H1 (cell line): ENCODE measurements at regions not wholly inside any gene's neighbourhood (a gene's known extent, or its start where the extent isn't known, plus 50 kb on each side); places are given as distances from the start of the nearest gene placed in this dataset.

Experiments
- CTCF ChIA-PET: fragments of 300-600 bp; sonication (Branson Sonifier 250); formaldehyde crosslinking; loops from one replicate; lab custom pipeline; 2021; ENCODE audit not compliant: partially characterized antibody; lab: Charles Lee
- POLR2A ChIA-PET: fragments of 300-600 bp; sonication (Branson Sonifier 250); formaldehyde crosslinking; loops from one replicate; lab custom pipeline; 2021; ENCODE audit warnings: inconsistent platforms; ENCODE audit not compliant: partially characterized antibody; lab: Charles Lee
- DNase-seq, 2 experiments: peaks; one replicate each; pipeline versions ENCODE4 v3.0.0 to v3.0.0-alpha.2; 2010 to 2022; ENCODE audit warnings: low spot score in 2 of 2, low read depth in 1 of 2, mixed read lengths in 1 of 2
- FAIRE-seq: peaks from 2 replicates; lab custom pipeline; 2011; peaks lifted over from hg19 to GRCh38; lab: Jason Lieb, UNC
- H2AFZ ChIP-seq: 2 replicates; pipeline ENCODE4 v1.8.1; 2012; ENCODE audit warnings: low read length, inconsistent platforms
- H2AK5ac ChIP-seq: 2 replicates; pipeline ENCODE4 v1.6.1; 2013; ENCODE audit warnings: low read depth, low read length
- H2BK120ac ChIP-seq: replicated peaks from 2 replicates; pipeline ENCODE3; 2013; ENCODE audit warnings: low read depth, low read length, inconsistent platforms
- H2BK12ac ChIP-seq: 2 replicates; pipeline ENCODE4 v1.6.1; 2013; ENCODE audit warnings: low read depth, low read length
- H2BK15ac ChIP-seq: 2 replicates; pipeline ENCODE4 v1.6.1; 2013; ENCODE audit warnings: low read length
- H2BK20ac ChIP-seq: 2 replicates; pipeline ENCODE4 v1.6.1; 2013; ENCODE audit warnings: low read length
- H2BK5ac ChIP-seq: 2 replicates; pipeline ENCODE4 v1.6.1; 2013; ENCODE audit warnings: low read depth, low read length
- H3K14ac ChIP-seq: 2 replicates; pipeline ENCODE4 v1.6.1; 2013; ENCODE audit warnings: inconsistent platforms; ENCODE audit not compliant: insufficient read length
- H3K18ac ChIP-seq: 2 replicates; pipeline ENCODE4 v1.6.1; 2013; ENCODE audit warnings: low read length; ENCODE audit errors: extremely low read depth
- H3K23ac ChIP-seq: 2 replicates; pipeline ENCODE4 v1.6.1; 2013; ENCODE audit warnings: inconsistent platforms; ENCODE audit not compliant: insufficient read length
- H3K23me2 ChIP-seq: 2 replicates; pipeline ENCODE4 v1.6.1; 2013; ENCODE audit warnings: low read depth, low read length
- H3K27ac ChIP-seq: 2 replicates; pipeline ENCODE4 v1.6.1; 2011; ENCODE audit warnings: low read depth, low read length, inconsistent platforms
- H3K27me3 ChIP-seq, 4 experiments: replicated peaks in 1 of 4; 1 replicate in 1 of 4; 2 replicates in 3 of 4; pipeline versions ENCODE4 v1.6.1 to v1.8.1; 2011 to 2013; ENCODE audit warnings: low read length in 3 of 4, mild to moderate bottlenecking in 3 of 4, inconsistent platforms in 2 of 4, mixed read lengths in 2 of 4, moderate library complexity in 1 of 4; ENCODE audit not compliant: control insufficient read depth in 3 of 4, insufficient read depth in 3 of 4; ENCODE audit errors: extremely low read depth in 1 of 4
- H3K36me3 ChIP-seq, 4 experiments: 2 replicates each; pipeline versions ENCODE4 v1.6.1 to v1.8.1; 2011 to 2013; ENCODE audit warnings: mild to moderate bottlenecking in 4 of 4, low read length in 3 of 4, moderate library complexity in 2 of 4, control low read depth in 1 of 4, inconsistent platforms in 1 of 4; ENCODE audit not compliant: insufficient read depth in 4 of 4, control insufficient read depth in 2 of 4
- H3K4ac ChIP-seq: replicated peaks from 2 replicates; pipeline ENCODE3; 2013; ENCODE audit warnings: low read length, low read depth, mixed read lengths, inconsistent platforms; ENCODE audit not compliant: insufficient read length
- H3K4me1 ChIP-seq, 4 experiments: replicated peaks in 1 of 4; 1 replicate in 1 of 4; 2 replicates in 3 of 4; pipeline versions ENCODE4 v1.6.1 to v1.8.1; 2011 to 2013; ENCODE audit warnings: low read length in 3 of 4, inconsistent platforms in 2 of 4, mixed read lengths in 1 of 4; ENCODE audit not compliant: insufficient read depth in 4 of 4, control insufficient read depth in 3 of 4
- H3K4me2 ChIP-seq, 2 experiments: 2 replicates each; pipeline versions ENCODE4 v1.6.1 to v1.8.1; 2011 to 2013; ENCODE audit warnings: low read depth in 2 of 2, low read length in 2 of 2, control low read depth in 1 of 2, inconsistent platforms in 1 of 2, mild to moderate bottlenecking in 1 of 2; ENCODE audit not compliant: insufficient read depth in 1 of 2
- H3K4me3 ChIP-seq, 4 experiments: fragments of 200-600, 300-600 bp in 1 of 4; sonication (generic), shearing (Covaris generic), sonication (Bioruptor Twin) in 1 of 4; 2 replicates each; pipeline versions ENCODE4 v1.5.1 to v1.8.1; 2011 to 2016; ENCODE audit warnings: low read length in 4 of 4, low read depth in 3 of 4, control low read depth in 2 of 4, inconsistent platforms in 2 of 4, mild to moderate bottlenecking in 2 of 4, mixed read lengths in 1 of 4, moderate library complexity in 1 of 4; ENCODE audit not compliant: insufficient read depth in 2 of 4; ENCODE audit errors: extremely low read depth in 1 of 4
- H3K56ac ChIP-seq: replicated peaks from 2 replicates; pipeline ENCODE3; 2013; ENCODE audit warnings: low read depth, mild to moderate bottlenecking, mixed read lengths, low read length, inconsistent platforms; ENCODE audit not compliant: insufficient read length
- H3K79me1 ChIP-seq: 2 replicates; pipeline ENCODE4 v1.6.1; 2013; ENCODE audit warnings: low read depth, low read length, control low read depth
- H3K79me2 ChIP-seq, 2 experiments: 2 replicates each; pipeline versions ENCODE4 v1.6.1 to v1.8.1; 2012 to 2013; ENCODE audit warnings: low read length in 2 of 2, mild to moderate bottlenecking in 2 of 2, inconsistent platforms in 1 of 2; ENCODE audit not compliant: insufficient read depth in 2 of 2, control insufficient read depth in 1 of 2
- H3K9ac ChIP-seq, 4 experiments: replicated peaks in 1 of 4; 1 replicate in 1 of 4; 2 replicates in 3 of 4; pipeline versions ENCODE4 v1.6.1 to v1.8.1; 2011 to 2013; ENCODE audit warnings: low read depth in 3 of 4, low read length in 3 of 4, control low read depth in 2 of 4, mild to moderate bottlenecking in 2 of 4, moderate library complexity in 2 of 4, inconsistent platforms in 1 of 4; ENCODE audit errors: extremely low read depth in 1 of 4
- H3K9me3 ChIP-seq, 2 experiments: 2 replicates each; pipeline versions ENCODE4 v1.6.1 to v1.8.1; 2012 to 2013; ENCODE audit warnings: mild to moderate bottlenecking in 2 of 2, moderate library complexity in 2 of 2, control low read depth in 1 of 2, inconsistent platforms in 1 of 2, low read depth in 1 of 2, low read length in 1 of 2, mixed read lengths in 1 of 2; ENCODE audit not compliant: insufficient read depth in 2 of 2
- H4K20me1 ChIP-seq, 2 experiments: replicated peaks in 1 of 2; 2 replicates each; pipeline versions ENCODE3 to v1.8.1; 2011 to 2013; ENCODE audit warnings: inconsistent platforms in 2 of 2, low read length in 2 of 2, mild to moderate bottlenecking in 1 of 2; ENCODE audit not compliant: insufficient read depth in 2 of 2, control insufficient read depth in 1 of 2
- H4K5ac ChIP-seq: 2 replicates; pipeline ENCODE4 v1.6.1; 2013; ENCODE audit warnings: low read length, low read depth, mixed read lengths, inconsistent platforms; ENCODE audit not compliant: insufficient read length
- H4K8ac ChIP-seq: 2 replicates; pipeline ENCODE4 v1.8.0; 2013; ENCODE audit warnings: mild to moderate bottlenecking, moderate library complexity, low read length, inconsistent platforms; ENCODE audit not compliant: insufficient read depth; ENCODE audit errors: extremely low read depth
- H4K91ac ChIP-seq: replicated peaks from 2 replicates; pipeline ENCODE3; 2013; ENCODE audit warnings: low read length, mixed read lengths, inconsistent platforms; ENCODE audit not compliant: insufficient read length
- CBX5 ChIP-seq: fragments of 300-800, 300-1000 bp; sonication (generic); IDR thresholded peaks from 2 replicates; pipeline ENCODE4 v1.7.1; 2016; ENCODE audit warnings: antibody characterized with exemption, low read length, low read depth
- HDAC2 ChIP-seq, 2 experiments: fragments of 300-600 bp in 1 of 2; sonication (generic) in 1 of 2; IDR thresholded peaks; 2 replicates each; pipeline ENCODE4 v1.6.1; 2011 to 2012; ENCODE audit warnings: low read depth in 2 of 2, low read length in 2 of 2, mild to moderate bottlenecking in 2 of 2, moderate library complexity in 2 of 2, borderline replicate concordance in 1 of 2, inconsistent platforms in 1 of 2
- HDAC6 ChIP-seq: IDR thresholded peaks from one replicate; pipeline ENCODE4 v1.7.1; 2012; ENCODE audit warnings: low read depth, mild to moderate bottlenecking, inconsistent platforms, low read length, moderate library complexity
- RFX5 ChIP-seq: IDR thresholded peaks from 2 replicates; pipeline ENCODE4 v1.6.1; 2011; ENCODE audit warnings: low read depth, low read length, improper control_type of control experiment, borderline replicate concordance
- SRF ChIP-seq: IDR thresholded peaks from 2 replicates; pipeline ENCODE4 v1.6.1; 2011; ENCODE audit warnings: mild to moderate bottlenecking, low read depth, low read length, moderate library complexity
- SUZ12 ChIP-seq: fragments of 200-600 bp; sonication (generic); IDR thresholded peaks from 2 replicates; pipeline ENCODE4 v1.6.1; 2012; ENCODE audit warnings: mild to moderate bottlenecking, inconsistent platforms, low read length, moderate library complexity, mixed read lengths
- TCF12 ChIP-seq: IDR thresholded peaks from 2 replicates; pipeline ENCODE4 v1.6.1; 2011; ENCODE audit warnings: low read depth, mild to moderate bottlenecking, low read length
- WGBS, 2 experiments: shearing (Covaris generic) in 1 of 2; methylation state at CpG; one replicate each; pipeline versions ENCODE4 v1.1.6 to v1.1.7; 2013 to 2015; ENCODE audit warnings: low lambda C conversion rate in 2 of 2, mixed read lengths in 2 of 2, inconsistent platforms in 1 of 2, low coverage in 1 of 2, missing lambda C conversion rate in 1 of 2; ENCODE audit not compliant: insufficient replicate concordance in 2 of 2, insufficient coverage in 1 of 2, insufficient read length in 1 of 2; ENCODE audit errors: extremely low coverage in 1 of 2, missing lambda C conversion rate in 1 of 2; 5-methylcytosine and 5-hydroxymethylcytosine counted together

DNA sequence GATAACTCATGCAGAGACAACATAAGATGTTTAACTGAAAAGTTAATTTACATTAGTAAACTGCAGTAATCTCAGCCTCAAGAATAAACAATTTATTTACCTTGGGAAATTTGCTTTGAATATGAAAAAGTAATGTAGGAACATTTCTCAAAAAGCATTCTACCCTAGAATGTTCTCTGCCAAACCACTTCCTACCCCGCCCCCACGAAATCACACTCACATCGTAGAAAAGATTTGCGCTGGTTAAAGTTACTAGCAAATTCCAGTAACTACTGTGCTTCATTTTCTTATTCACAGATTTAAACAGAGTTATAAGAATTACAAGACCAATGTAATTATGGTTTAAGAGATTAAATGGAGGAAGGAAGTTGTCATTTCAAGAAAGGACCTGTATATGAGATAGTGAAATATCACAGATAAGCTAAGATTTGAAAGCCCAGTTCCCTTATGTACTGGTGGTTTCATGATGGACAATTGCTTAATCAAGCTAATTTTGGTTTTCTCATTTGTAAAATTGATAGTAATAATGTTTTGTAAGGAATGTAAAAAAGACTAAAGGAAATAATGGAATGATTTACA, 175.4 kb downstream of the GNAI1 start:
- Histone ChIP-seq H3K14ac (no peak overlapping the region), H3K56ac (no peak overlapping the region), H3K36me3 (no peaks in the 10 kb centered on the region), H3K79me1 (no peaks in the 10 kb centered on the region), H2AFZ (no peak overlapping the region), H3K79me2 (no peaks in the 10 kb centered on the region), H2BK120ac (no peak overlapping the region), H3K4me3 (no peak overlapping the region), H3K23ac (no peak overlapping the region), H4K8ac (no peak overlapping the region), H3K18ac (no peak overlapping the region), H3K27ac (no peak overlapping the region), H3K23me2 (no peaks in the 10 kb centered on the region), H4K20me1 (no peaks in the 10 kb centered on the region), H2BK12ac (no peak overlapping the region), H3K9me3 (no peaks in the 10 kb centered on the region), H2BK20ac (no peak overlapping the region), H2BK5ac (no peak overlapping the region), H3K4me2 (no peak overlapping the region), H4K5ac (no peak overlapping the region), H4K91ac (no peak overlapping the region), H3K27me3 (no peaks in the 10 kb centered on the region), H2AK5ac (no peak overlapping the region), H3K4ac (no peak overlapping the region), H3K9ac (no peak overlapping the region), H2BK15ac (no peak overlapping the region), H3K4me1 (no peaks in the 10 kb centered on the region)
- TF ChIP-seq HDAC6, result no peak
- TF ChIP-seq TCF12, result no peak
- TF ChIP-seq SRF, result no peak
- TF ChIP-seq RFX5, result no peak
- TF ChIP-seq CBX5, result no peak
- TF ChIP-seq HDAC2 (IDR thresholded peaks at IDR 0.05; ENCODE audit: borderline replicate concordance in 1 of 2, low read depth in 2 of 2, low read length in 2 of 2), result no peak
- no peak for TF ChIP-seq SUZ12
- ChIA-PET POLR2A (no interaction called here), CTCF (no interaction called here)
- FAIRE-seq (no peak), DNase-seq (no peak)
- WGBS, 2 experiments, result 98% methylated on average over 4 of the region's 4 CpGs; no CpG with 5 or more reads in 1 of the 2 experiments
